ENCODE measurements at regions not wholly inside any gene's neighbourhood (a gene's known extent, or its start where the extent isn't known, plus 50 kb on each side); places are given as distances from the start of the nearest gene placed in this dataset.
"Not testable (repeated sequence)": the region's sequence is repeated elsewhere in the genome, so short reads cannot be mapped to it uniquely, and the experiment has no call there.

GRCh38 chr1:219863816-219864215, 64.5 kb downstream of the SLC30A10 start:
- FAIRE-seq = not testable (repeated sequence)

GRCh38 chr1:219862366-219862765, 66.0 kb downstream of the SLC30A10 start:
- no peak for FAIRE-seq

GRCh38 chr1:219858980-219859379, 69.4 kb downstream of the SLC30A10 start:
- FAIRE-seq = no peak

- no peak for FAIRE-seq
Measured at GRCh38 chr1:219847215-219847855, 81.0 kb downstream of the SLC30A10 start.

GRCh38 chr1:219839595-219839994, 88.8 kb downstream of the SLC30A10 start:
- not testable (repeated sequence) for FAIRE-seq

GRCh38 chr1:219837994-219838294, 90.4 kb downstream of the SLC30A10 start:
- FAIRE-seq = no peak

GRCh38 chr1:219837274-219837993, 90.9 kb downstream of the SLC30A10 start:
- FAIRE-seq = peak; percentile 70

GRCh38 chr1:219834314-219834917, 93.9 kb downstream of the SLC30A10 start:
- no peak for FAIRE-seq

- no peak for FAIRE-seq
Measured at GRCh38 chr1:219833214-219833815, 95.0 kb downstream of the SLC30A10 start.

- no peak for FAIRE-seq
Measured at GRCh38 chr1:219826290-219826689, 102.1 kb downstream of the SLC30A10 start.

- FAIRE-seq = no peak
Measured at GRCh38 chr1:219825355-219825754, 103.0 kb downstream of the SLC30A10 start.

- FAIRE-seq = no peak
Measured at GRCh38 chr1:219824338-219824737, 104.0 kb downstream of the SLC30A10 start.

- no peak for FAIRE-seq
Measured at GRCh38 chr1:219820551-219820950, 107.8 kb downstream of the SLC30A10 start.

GRCh38 chr1:219817914-219818313, 110.4 kb downstream of the SLC30A10 start:
- no peak for FAIRE-seq

- no peak for FAIRE-seq
Measured at GRCh38 chr1:219813294-219813693, 115.1 kb downstream of the SLC30A10 start.

- FAIRE-seq = no peak
Measured at GRCh38 chr1:219812491-219813203, 115.7 kb downstream of the SLC30A10 start.

GRCh38 chr1:219812086-219812485, 116.3 kb downstream of the SLC30A10 start:
- FAIRE-seq = no peak

- FAIRE-seq = no peak
Measured at GRCh38 chr1:219810451-219810850, 117.9 kb downstream of the SLC30A10 start.

GRCh38 chr1:219808790-219809189, 119.6 kb downstream of the SLC30A10 start:
- no peak for FAIRE-seq

- FAIRE-seq = no peak
Measured at GRCh38 chr1:219806642-219807041, 121.7 kb downstream of the SLC30A10 start.

- no peak for FAIRE-seq
Measured at GRCh38 chr1:219806020-219806419, 122.3 kb downstream of the SLC30A10 start.

GRCh38 chr1:219805191-219805590, 123.2 kb downstream of the SLC30A10 start:
- no peak for FAIRE-seq

- no peak for FAIRE-seq
Measured at GRCh38 chr1:219801156-219801820, 127.1 kb downstream of the SLC30A10 start.
